ENCODE measurements at regions not wholly inside any gene's neighbourhood (a gene's known extent, or its start where the extent isn't known, plus 50 kb on each side); places are given as distances from the start of the nearest gene placed in this dataset.
A peak's percentile ranks its signal among the peaks of the same experiment; 100 is the strongest.

DNA sequence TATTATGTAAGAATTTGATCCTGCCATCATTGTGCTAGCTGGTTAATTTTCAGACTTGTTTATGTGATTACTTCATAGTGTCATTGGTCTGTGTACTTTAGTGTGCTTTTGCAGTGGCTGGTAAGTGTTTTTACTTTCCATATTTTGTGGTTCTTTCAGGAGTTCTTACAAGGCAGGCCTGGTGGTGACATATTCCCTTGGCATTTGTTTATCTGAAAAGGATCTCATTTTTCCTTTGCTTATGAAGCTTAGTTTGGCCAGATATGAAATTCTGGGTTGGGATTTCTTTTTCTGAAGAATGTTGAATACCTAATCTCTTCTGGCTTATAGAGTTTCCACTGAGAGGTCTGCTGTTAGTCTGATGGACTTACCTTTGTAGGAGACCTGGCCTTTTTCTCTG lies 72.8 kb upstream of the MC4R start:
- DNase-seq (ENCODE audit: low read depth): no peak

DNA sequence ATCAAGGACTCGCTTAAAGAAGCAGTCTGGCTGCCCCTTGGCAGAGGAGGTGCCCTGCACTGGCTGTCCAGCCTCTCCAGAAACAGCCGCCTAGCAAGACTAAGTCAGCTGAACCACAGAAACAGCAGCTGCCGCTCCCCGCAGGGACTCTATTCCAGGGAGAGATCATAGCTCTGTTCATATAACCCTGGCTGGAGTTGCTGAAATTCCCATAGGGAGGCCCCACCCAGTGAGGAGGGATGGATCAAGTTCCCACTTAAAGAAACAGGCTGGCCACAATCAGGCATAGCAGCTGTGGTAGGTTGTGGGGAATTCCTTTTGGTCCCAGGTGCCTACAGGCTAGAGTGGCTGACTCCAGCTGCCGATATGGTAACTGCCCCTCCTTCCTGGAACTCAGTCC lies 74.2 kb upstream of the MC4R start:
- DNase-seq (ENCODE audit: low read depth): no peak

DNA sequence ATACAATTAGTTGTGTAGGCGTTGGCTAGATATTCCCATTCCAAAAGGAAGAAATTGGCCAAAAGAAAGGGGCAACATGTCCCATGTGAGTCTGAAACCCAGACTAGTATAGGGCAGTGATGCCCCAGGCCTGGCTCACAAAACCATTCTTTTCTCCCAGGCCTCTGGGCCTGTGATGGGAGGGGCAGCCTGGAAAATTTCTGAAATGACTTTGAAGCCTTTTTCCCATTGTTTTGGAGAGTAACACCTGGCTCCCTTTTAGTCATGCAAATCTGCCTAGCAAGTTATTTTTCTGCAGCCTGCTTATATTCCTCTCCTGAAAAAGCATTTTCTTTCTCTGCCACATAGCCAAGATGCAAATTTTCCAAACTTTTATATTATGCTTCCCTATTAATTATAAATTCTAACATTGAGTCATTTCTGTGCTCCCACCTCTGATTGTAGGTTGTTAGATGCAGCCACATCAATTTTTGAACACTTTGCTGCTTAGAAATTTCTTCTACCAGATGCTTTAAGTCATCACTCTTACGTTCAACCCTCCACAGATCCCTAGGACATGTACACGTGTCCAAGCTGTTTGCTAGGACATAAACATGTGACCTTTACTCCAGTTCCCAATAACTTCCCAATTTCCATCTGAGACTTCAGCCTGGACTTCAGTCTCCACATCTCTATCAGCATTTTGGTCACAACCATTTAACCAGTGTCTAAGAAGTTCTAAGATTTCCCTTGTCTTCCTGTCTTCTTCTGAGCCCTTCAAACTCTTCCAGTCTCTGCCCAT lies 76.1 kb upstream of the MC4R start:
- no peak for DNase-seq (ENCODE audit: low read depth)

DNA sequence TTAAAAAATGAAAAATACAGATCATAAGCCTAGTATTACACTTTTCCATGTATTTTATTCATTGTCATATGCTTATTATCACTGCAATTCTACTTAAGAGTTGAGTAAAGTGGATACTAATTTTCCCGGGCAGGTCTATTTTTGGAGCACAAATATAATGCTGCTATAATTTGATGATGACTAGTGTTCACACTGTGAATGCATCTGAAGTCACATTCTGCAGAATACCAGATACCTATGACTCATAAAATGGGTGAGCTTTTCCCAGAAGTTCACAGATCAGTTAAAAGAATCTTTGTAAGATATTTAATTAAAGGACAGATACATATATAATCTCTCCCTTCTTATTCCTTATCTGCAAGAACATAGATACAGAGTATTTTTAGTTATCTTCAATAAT lies 79.8 kb upstream of the MC4R start:
- no peak for DNase-seq (ENCODE audit: low read depth)

DNA sequence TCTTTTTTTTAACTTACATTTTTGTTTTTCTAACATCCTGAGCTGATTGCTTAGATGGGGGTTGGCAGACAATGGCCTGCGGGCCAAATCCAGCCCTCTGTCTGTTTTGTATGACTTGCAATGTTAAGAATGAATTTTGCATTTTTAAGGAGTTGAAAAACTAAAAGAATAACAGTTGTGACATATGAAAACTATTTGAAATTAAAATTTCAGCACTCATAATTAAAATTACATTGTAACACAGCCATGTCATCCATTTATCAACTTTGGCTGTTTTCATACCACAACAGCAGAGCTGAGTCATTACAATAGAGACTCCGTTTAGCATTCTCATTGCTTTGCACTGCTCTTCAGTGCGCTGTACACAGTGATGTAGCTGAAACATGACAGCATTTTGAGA lies 94.1 kb upstream of the MC4R start:
- DNase-seq (ENCODE audit: low read depth): peak; percentile 21

DNA sequence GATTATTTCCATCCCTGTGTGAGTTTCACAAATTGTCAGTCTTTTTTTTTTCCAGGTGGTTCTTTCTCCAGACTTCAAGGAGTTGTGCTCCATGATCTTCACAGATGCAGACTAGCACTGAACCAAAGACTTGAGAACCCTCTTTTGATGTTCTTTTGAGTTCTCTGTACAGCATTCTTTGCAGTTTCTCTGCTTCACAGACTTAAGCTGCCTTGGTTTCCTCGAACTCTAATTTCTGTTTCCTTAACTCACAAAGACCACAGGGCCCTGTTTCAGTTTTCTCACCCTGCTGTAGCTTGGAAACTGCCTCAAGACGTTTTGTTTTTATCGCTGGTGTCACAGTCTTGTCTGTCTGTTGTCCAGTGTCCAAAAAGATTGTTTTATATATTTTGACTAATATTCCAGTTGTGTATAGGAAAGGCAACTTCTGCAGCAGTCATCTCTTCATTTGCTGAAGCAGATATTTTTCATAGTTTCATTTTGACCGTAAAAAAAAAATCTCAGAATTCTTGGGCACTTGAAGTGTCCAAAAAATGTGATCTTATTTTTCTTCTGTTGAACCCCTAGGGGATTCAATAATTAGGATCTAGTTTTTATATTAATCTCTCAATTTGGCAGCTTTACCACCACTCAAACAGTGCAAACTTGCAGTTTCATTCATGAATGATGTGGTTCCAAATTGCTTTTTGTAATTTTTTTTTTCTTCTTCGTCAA lies 97.0 kb upstream of the MC4R start:
- no peak for DNase-seq (ENCODE audit: low read depth)

DNA sequence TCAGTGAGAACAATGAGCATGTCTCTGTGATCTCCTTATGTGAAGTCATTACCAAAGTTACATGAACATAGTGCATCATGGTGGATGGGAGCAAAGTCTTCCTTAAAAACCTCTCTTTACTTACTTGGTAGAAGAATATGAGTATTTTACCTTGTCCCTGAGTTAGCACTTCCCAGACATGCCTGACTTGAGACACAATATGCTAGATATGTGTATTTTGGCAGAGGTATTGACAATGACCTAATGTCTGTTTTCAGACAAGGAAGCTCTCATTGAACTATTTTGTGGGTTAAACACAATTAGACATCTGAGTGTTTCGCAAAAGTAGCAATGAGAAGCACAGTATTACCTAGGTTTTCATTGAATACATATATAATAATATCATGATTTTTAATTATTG lies 99.1 kb upstream of the MC4R start:
- DNase-seq (ENCODE audit: low read depth): no peak

DNA sequence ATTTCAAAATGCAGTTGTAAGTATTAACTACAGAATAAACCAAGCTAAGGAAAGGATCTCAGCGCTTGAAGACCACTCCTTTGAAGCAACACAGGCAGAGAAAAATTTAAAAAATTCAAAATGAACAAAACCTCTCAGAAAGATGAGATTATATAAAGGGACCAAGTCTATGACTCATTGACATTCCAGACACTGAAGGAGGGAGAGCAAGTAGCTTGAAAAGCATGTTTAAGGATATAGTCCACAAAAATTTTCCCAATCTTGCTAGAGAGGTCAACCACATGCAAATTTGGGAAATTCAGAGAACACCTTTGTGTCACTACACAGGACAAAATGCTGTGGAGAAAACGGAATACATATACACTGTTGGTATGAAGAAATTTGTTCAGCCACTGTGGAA lies 112.6 kb upstream of the MC4R start:
- no peak for DNase-seq (ENCODE audit: low read depth)

DNA sequence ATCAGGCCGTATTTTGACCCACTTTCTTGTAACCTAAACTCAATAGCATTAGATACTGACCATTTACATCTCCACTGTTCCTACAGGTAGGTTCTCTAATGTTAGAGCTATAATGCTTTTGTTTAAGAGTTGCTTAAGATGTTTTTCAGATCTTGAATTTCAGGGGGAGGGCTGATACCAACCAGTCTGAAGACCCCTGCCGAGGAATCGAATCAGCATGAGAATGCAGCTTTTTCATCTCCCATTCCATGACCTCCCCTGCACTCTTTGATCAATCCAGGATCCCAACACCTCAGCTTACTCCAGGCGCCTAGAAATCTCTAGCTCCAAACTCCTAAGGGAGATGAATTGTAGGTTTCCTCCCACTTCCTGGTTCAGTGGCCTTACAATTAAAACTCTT lies 120.5 kb upstream of the MC4R start:
- DNase-seq (ENCODE audit: low read depth): no peak

DNA sequence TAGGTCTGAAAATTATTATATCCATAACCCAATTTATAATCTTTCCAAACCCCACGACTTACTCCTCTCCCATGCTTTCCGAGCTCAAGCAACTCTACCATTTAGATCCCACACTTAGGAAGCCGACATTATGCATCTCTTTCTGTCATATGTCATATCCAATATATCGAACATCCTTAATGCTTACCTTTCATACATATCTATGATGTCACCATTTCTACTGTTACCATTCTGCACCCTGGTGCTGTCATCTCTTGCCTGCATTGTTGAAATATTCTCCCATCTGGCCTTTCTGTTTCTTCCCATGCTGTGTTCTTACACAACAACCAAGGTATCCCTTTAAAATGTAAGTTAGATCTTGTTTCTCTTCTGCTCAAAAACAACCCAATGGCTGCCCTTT lies 127.1 kb upstream of the MC4R start:
- DNase-seq (ENCODE audit: low read depth): no peak

DNA sequence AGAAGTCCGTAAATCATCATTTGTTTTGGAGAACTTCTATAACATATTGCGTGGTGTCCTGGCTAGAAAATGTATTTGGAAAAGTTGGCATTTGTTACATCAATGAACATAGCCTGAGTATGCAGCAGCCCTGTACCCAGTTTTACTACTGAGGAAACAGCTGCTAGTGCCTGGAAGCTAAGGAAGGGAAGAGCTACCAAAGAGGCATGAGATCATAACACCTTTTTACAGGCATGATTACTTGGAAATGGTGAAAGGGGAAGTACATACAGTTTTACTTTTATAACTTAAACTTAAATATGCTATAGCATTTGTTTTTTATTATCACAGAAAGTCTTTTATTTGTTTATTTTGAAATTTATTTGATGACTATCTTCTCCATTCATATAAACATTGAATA lies 128.4 kb upstream of the MC4R start:
- DNase-seq (ENCODE audit: low read depth): no peak

DNA sequence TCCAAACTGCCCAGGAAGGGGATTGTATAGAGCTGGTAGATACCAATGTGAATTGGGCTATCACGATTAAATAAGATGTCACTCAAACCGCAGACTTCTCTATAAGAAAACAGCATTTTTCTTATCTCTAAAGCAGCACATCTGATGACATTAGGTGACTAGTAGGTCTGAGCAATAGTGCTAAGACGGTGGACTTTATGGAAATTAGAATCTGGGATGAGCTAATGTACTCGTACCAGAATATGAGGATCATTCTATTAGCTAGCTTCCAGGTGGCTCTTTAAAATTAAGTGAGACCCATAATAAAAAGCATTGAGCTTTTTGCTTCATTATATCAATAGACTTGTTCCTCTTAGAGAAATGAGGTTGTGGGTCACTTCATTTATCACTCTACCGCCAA lies 130.0 kb upstream of the MC4R start:
- no peak for DNase-seq (ENCODE audit: low read depth)

DNA sequence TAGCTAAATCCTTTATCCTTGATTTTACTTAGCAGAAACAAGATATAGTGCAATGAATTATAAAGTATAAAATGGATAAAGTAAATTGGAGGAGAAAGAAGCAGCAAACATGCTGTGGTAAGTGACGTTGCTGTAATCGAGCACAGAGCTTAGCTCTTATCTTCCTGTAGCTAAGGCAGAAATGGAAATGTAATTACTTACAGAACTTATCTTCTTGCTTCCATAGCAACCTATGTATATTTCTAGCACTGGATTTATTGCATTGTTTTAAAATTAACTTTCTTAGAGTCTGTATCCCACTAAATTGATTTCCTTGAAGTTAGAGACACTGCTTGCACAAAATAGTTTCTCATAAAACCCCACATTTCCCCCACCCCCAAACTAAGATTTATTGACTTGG lies 130.6 kb upstream of the MC4R start:
- DNase-seq (ENCODE audit: low read depth): no peak

DNA sequence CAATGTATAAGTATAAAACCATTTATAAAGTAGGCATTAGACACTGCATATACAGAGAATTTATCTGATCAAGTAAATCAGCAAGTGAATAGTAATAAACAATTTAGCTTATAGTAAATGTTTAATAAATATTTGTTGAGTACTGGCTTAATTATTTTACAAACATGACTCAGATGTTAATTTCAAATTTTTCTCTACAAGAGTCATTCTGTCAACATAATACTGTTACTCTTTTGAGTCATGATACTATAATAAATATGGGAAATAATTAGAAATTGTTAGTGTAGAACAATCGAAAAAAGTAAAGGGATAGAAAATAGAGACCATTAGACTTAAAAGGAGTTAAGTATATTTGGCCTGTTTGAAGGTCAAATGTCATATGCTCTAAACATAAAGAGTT lies 133.6 kb upstream of the MC4R start:
- no peak for DNase-seq (ENCODE audit: low read depth)

DNA sequence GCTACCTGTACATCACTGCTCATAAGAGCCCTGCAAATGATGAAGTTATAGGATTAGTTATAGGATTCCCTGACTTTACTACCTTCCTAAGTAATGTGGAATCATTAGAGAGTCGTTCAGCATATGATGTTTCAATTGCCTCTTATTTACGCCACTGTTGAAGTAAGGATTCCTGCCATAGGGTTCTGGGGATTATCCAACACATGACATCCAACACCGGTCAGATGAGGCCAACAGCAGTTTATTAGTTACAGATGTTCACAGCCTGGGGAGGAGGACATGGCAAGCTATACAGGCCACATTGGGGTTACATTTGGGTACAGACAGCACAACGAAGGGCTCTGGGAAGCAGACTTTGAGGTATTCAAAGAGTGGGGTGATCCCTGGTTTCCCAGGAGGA lies 134.1 kb upstream of the MC4R start:
- DNase-seq (ENCODE audit: low read depth): no peak

DNA sequence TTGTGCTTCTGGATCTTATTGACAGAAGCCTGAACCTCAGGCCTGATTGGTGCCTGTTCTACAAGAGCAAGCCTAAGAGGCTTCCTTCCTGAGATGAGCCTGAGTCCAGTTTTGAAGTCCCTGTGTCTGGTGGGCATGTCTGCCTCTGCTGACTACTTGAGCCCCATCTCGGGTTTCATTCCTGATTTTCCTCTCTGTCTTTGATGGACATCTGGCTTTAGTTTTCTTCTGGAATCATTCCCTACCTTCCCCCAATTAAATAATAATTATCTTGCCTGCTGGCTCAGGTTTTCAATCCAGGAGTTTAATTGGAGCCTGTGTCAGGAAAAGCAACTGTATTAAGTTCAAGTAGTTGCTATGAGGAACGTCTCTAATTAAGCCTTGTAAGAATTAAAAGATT lies 135.5 kb upstream of the MC4R start:
- DNase-seq (ENCODE audit: low read depth): no peak

DNA sequence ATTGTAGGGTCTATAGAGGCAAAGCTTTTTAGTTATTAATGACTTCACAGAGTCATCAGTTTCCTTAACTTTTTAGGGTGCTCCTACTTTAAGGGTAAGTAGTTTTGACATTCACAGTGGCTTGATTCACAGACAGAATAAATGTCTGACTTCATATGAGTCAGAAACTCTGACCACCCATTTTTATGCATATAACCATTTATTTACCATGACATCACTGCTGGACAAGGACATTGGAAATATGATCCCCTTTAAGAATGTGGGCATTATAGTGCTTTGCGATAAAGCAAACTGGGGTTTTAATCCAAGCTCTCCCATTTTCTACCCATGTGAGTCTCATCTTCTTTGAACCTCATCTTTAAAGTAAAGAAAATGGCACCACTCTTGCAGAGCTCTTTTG lies 162.0 kb upstream of the MC4R start:
- no peak for DNase-seq (ENCODE audit: low read depth)

DNA sequence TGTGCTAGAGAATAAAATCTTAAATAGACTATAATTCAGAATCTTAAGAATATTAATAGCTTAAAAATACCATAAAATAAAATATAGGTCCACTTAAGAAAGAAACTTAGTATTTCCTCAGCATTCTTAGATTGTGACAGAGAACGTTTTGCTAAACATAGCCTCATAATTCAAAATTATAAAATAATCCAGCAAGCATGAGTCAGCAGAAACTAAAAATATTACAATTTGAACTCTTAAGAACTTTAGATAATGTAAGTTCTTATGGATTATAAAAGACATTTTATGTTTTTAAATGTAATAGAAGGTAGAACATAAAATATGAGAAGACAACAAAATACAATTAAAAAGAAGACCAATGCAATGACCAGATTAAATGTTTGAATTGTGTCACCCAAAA lies 164.5 kb upstream of the MC4R start:
- DNase-seq (ENCODE audit: low read depth): no peak

DNA sequence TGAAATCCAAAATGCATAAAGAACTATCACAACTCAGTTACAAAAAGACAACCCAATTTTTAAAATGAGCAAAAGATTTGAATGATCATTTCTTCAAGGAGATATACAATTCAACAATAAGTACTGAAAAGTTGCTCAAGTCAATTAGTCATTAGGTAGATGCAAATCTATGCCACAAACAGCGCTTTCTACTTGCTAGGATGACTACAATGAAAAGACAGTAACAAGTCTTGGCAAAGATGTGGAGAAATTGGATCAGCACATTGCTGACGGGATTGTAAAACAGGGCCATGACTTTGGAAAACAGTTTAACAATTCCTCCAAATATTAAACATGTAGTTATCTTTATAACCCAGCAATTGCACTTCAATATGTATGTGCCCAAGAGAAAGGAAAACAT lies 166.3 kb upstream of the MC4R start:
- no peak for DNase-seq (ENCODE audit: low read depth)

DNA sequence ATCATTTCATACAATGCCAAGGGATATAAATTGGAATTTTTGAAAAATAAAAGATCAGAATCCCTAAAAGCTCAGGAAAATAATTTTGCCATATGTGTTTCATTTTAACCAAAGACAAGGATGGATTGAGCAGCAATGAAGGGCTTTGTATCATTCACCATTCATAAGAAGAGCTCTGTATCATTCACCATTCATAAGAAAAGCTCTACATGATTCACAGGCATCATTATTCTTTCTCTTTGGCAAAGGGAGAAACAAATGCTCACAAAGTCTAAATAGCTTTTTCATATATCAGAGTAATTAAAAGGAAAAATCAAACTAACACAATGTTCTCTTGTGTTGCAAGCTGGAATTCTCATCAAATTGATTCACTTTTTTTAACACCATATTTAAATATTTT lies 169.1 kb upstream of the MC4R start:
- DNase-seq (ENCODE audit: low read depth): no peak

DNA sequence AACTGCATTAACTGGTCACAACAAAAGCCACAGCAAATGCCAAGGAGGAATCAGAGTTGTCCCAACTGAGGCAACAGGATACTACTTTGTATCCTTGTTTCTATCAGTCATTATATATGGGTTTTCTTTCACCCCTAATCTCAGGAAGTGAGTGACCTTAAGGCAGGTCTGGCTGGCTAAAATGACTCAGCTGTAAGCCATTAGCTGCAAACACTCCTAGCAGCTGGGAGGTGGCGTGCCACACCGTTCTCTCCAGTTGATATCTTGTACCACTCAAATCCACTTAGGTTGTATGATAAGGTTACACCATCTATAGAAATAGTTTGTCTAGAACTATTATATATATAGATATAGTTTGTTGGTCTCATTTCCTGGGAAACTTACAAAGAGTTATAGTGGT lies 171.1 kb upstream of the MC4R start:
- no peak for DNase-seq (ENCODE audit: low read depth)

DNA sequence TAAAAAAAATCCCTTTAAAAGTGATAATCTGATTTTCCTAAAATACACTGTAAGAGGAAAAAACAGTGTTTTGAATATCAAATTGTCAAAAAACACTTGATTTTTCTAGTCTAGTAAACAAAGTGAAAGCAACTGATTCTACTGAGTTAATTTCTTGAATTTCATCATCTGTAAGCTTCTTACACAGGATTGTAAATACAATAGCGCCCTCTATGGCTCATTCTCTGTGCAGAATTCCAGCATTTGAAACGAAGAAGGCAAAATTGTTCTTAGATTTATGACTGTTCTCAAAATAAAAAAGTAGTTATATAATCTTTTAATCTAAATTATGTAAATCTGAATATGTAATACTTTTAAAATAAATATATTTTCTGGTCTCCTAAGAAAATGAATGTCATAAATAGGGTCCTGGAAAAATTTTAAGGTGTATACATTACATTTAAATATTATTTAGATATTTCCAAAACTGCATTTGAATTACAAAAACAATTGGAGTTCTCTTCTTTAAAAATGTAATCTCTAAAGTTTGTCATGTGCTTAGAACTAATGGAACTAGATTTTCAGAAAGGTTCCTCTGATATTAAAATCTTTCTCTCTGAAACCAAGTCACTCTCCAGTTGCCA lies 176.9 kb upstream of the MC4R start:
- peak; percentile 53 for DNase-seq (ENCODE audit: low read depth)

DNA sequence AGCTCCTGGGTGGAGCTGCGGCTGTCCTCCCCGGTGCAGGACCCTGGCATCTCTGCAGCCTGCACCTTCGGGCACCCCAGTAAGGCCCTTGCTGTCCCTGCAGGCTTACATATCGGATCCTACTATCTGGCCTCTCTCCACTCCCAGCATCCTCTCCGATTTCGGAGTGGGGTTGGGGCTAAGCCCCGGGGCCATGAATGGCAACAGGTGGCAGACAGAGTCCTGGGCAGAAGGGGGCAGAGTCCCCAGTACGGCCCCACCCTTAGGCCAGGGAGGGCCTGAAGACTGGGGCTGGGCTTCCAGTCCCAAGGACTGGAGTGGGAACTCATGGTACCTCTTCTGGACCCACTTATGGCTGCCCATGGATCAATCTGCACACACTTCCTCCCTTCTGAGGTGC lies 180.4 kb upstream of the MC4R start:
- no peak for DNase-seq (ENCODE audit: low read depth)

DNA sequence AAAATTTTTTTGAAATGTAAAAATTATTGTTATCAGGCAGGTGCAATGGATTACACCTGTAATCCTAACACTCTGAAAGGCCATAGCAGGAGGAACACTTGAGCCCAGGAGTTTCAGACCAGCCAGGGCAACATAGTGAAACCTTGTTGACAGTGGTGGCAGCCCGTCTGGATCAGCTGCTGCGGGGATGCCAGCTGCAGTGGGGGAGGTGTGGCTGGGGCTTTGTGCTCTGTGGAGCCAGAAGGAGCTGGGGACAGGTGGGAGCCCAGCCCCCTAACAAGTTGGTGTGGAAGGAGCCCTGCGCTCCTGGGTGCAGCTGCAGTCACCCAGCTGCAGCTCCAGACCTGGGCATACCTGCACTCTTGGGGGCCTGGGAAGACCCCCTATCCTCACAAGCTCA lies 182.4 kb upstream of the MC4R start:
- DNase-seq (ENCODE audit: low read depth): no peak

Measured in stromal cell of bone marrow (primary cell).